GM19395 (cell line): ENCODE measurements at regions not wholly inside any gene's neighbourhood (a gene's known extent, or its start where the extent isn't known, plus 50 kb on each side); places are given as distances from the start of the nearest gene placed in this dataset.

ENCODE experiments used
- ATAC-seq: cut with Tn5 transposase; IDR thresholded peaks from one replicate; pipeline ENCODE4 v1.9.1; 2021; ENCODE audit warnings: mild to moderate bottlenecking, moderate library complexity; ENCODE audit not compliant: unreplicated experiment

- ATAC-seq = no peak
Observed at GRCh38 chr6:122082370-122082769, 317.1 kb upstream of the HSF2 start.

GRCh38 chr6:122092366-122092765, 307.1 kb upstream of the HSF2 start:
- no peak for ATAC-seq

- ATAC-seq = no peak
Observed at GRCh38 chr6:122098201-122098678, 301.2 kb upstream of the HSF2 start.

GRCh38 chr6:122102026-122102425, 297.4 kb upstream of the HSF2 start:
- no peak for ATAC-seq

GRCh38 chr6:122107256-122107852, 292.1 kb upstream of the HSF2 start:
- ATAC-seq = no peak

- no peak for ATAC-seq
Observed at GRCh38 chr6:122109075-122109474, 290.4 kb upstream of the HSF2 start.

GRCh38 chr6:122114717-122115116, 284.7 kb upstream of the HSF2 start:
- no peak for ATAC-seq

- no peak for ATAC-seq
Observed at GRCh38 chr6:122116119-122116834, 283.2 kb upstream of the HSF2 start.

GRCh38 chr6:122116835-122117627, 282.4 kb upstream of the HSF2 start:
- ATAC-seq = no peak

GRCh38 chr6:122118945-122119506, 280.4 kb upstream of the HSF2 start:
- no peak for ATAC-seq

GRCh38 chr6:122122202-122122601, 277.2 kb upstream of the HSF2 start:
- ATAC-seq = no peak

GRCh38 chr6:122122686-122123085, 276.8 kb upstream of the HSF2 start:
- no peak for ATAC-seq

- ATAC-seq = no peak
Observed at GRCh38 chr6:122124908-122125307, 274.5 kb upstream of the HSF2 start.

GRCh38 chr6:122126894-122127293, 272.6 kb upstream of the HSF2 start:
- no peak for ATAC-seq

GRCh38 chr6:122128445-122128844, 271.0 kb upstream of the HSF2 start:
- ATAC-seq = no peak

GRCh38 chr6:122129313-122130025, 270.0 kb upstream of the HSF2 start:
- no peak for ATAC-seq

- ATAC-seq = no peak
Observed at GRCh38 chr6:122130026-122130348, 269.5 kb upstream of the HSF2 start.

GRCh38 chr6:122130518-122130917, 268.9 kb upstream of the HSF2 start:
- ATAC-seq = no peak

GRCh38 chr6:122136386-122136785, 263.1 kb upstream of the HSF2 start:
- no peak for ATAC-seq

GRCh38 chr6:122140031-122140430, 259.4 kb upstream of the HSF2 start:
- ATAC-seq = no peak

GRCh38 chr6:122141246-122141645, 258.2 kb upstream of the HSF2 start:
- ATAC-seq = no peak
